ENCODE measurements at regions not wholly inside any gene's neighbourhood (a gene's known extent, or its start where the extent isn't known, plus 50 kb on each side); places are given as distances from the start of the nearest gene placed in this dataset.

DNA sequence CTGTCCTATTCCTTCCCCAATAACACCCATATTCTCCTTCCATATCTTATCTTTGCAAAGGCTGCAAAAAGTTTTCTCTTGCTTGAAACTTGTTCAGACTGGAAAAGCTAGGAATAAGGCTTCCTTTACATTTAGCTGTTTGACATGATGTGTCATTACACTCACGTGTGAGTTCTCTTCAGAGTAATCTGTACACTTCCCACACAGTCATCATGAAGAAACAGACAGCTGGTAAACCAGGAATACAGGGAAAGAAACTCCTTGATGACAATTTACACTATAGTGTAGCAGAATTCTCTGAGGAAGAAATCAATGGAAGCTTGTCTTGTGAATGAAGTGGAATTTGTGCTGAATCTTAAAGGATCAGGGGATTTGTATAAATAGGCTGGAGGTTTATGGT is 628.6 kb upstream of the CDH2 start:
- FAIRE-seq, result no peak
- no peaks in the 10 kb centered on the region for H3K9me3 ChIP-seq (ENCODE audit: control insufficient read depth in 2 of 3, insufficient read depth in 1 of 3, low read length in 3 of 3)
- intact Hi-C loops (cut with DNase I), result no loop called here
- H3K27ac ChIP-seq (ENCODE audit: low read depth in 2 of 2, low read length in 2 of 2), result no peak overlapping the region
- H3K36me3 ChIP-seq (ENCODE audit: control insufficient read depth in 2 of 3, insufficient read depth in 3 of 3, low read length in 3 of 3), result no peaks in the 10 kb centered on the region
- no peaks in the 10 kb centered on the region for H3K27me3 ChIP-seq (ENCODE audit: control insufficient read depth, insufficient read depth, low read length)
- no peaks in the 10 kb centered on the region for H3K4me1 ChIP-seq (ENCODE audit: control insufficient read depth in 2 of 3, insufficient read depth in 2 of 3, low read depth in 1 of 3, low read length in 3 of 3)
- H3K9ac ChIP-seq (ENCODE audit: low read length in 3 of 3), result no peak overlapping the region
- no peak for DNase-seq
- TF ChIP-seq, protein P1, sequence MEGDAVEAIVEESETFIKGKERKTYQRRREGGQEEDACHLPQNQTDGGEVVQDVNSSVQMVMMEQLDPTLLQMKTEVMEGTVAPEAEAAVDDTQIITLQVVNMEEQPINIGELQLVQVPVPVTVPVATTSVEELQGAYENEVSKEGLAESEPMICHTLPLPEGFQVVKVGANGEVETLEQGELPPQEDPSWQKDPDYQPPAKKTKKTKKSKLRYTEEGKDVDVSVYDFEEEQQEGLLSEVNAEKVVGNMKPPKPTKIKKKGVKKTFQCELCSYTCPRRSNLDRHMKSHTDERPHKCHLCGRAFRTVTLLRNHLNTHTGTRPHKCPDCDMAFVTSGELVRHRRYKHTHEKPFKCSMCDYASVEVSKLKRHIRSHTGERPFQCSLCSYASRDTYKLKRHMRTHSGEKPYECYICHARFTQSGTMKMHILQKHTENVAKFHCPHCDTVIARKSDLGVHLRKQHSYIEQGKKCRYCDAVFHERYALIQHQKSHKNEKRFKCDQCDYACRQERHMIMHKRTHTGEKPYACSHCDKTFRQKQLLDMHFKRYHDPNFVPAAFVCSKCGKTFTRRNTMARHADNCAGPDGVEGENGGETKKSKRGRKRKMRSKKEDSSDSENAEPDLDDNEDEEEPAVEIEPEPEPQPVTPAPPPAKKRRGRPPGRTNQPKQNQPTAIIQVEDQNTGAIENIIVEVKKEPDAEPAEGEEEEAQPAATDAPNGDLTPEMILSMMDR (IDR thresholded peaks at IDR 0.05; ENCODE audit: borderline replicate concordance, extremely low read depth, insufficient read depth), result no peak
- no peak overlapping the region for H3K4me3 ChIP-seq (ENCODE audit: low read length in 3 of 3)

DNA sequence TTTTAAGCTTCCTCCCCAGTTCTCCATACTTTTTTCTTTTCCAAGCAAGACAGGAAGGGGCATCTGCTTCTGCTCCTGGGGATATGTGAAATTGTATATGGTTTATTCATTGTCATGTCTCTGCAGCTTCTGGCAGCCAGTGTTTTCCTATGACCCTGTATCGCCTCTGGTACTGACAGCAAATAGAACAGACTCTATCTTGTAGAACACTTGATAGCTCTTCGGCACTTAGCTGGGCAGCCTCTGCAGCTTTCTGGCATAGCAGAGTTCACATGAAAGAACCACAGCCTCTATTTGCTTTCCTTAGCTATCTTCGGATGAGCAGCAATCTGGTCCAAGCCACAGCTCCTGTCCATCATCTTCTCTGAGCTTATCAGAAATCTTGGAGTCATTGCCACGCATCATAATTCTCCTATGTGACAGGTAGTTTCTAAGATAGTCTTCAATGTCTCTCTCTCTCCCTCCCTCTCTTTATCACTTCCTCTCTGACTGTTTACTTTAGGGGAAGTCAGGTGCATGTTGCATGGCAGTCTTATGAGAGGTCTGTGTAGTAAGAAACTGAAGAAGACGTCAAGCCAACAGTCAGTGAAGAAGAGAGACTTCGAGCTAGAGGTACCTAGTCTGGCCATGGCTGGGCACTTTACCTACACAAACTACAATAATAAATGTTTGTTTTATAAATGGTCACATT is 627.7 kb upstream of the CDH2 start:
- TF ChIP-seq, protein P1 (IDR thresholded peaks at IDR 0.05; ENCODE audit: borderline replicate concordance, extremely low read depth, insufficient read depth), result no peak
- Histone ChIP-seq H3K27me3 (ENCODE audit: control insufficient read depth, insufficient read depth, low read length) (no peaks in the 10 kb centered on the region), H3K9ac (ENCODE audit: low read length in 3 of 3) (no peak overlapping the region), H3K4me1 (ENCODE audit: control insufficient read depth in 2 of 3, insufficient read depth in 2 of 3, low read depth in 1 of 3, low read length in 3 of 3) (no peaks in the 10 kb centered on the region), H3K4me3 (ENCODE audit: low read length in 3 of 3) (no peak overlapping the region), H3K36me3 (ENCODE audit: control insufficient read depth in 2 of 3, insufficient read depth in 3 of 3, low read length in 3 of 3) (no peaks in the 10 kb centered on the region), H3K9me3 (ENCODE audit: control insufficient read depth in 2 of 3, insufficient read depth in 1 of 3, low read length in 3 of 3) (no peaks in the 10 kb centered on the region), H3K27ac (ENCODE audit: low read depth in 2 of 2, low read length in 2 of 2) (no peak overlapping the region)
- FAIRE-seq, result no peak
- intact Hi-C loops (cut with DNase I), result no loop called here
- DNase-seq, result no peak

DNA sequence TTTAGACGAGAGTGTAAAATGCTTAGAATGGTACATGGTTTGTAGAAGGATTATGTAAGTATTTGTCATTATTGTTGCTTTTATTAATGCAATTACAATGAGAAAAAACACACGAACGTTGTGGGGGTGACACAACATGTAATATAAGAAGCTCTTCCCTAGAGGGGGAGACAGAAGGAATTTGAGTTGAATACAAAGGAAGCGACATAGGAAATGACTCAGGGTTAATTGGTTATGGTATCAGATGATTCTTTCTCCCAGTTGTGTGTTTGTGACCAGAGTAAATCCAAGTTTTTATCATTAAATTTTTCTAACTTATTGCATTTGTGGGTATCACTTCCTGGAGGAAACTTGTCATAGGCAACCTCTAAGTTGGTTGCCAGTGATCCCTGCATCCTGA is 625.6 kb upstream of the CDH2 start:
- Histone ChIP-seq H3K27ac (ENCODE audit: low read depth in 2 of 2, low read length in 2 of 2) (no peak overlapping the region), H3K4me1 (ENCODE audit: control insufficient read depth in 2 of 3, insufficient read depth in 2 of 3, low read depth in 1 of 3, low read length in 3 of 3) (no peaks in the 10 kb centered on the region), H3K27me3 (ENCODE audit: control insufficient read depth, insufficient read depth, low read length) (no peaks in the 10 kb centered on the region), H3K9ac (ENCODE audit: low read length in 3 of 3) (no peak overlapping the region), H3K36me3 (ENCODE audit: control insufficient read depth in 2 of 3, insufficient read depth in 3 of 3, low read length in 3 of 3) (no peaks in the 10 kb centered on the region), H3K4me3 (ENCODE audit: low read length in 3 of 3) (no peak overlapping the region), H3K9me3 (ENCODE audit: control insufficient read depth in 2 of 3, insufficient read depth in 1 of 3, low read length in 3 of 3) (no peaks in the 10 kb centered on the region)
- DNase-seq (no peak), FAIRE-seq (no peak)
- intact Hi-C loops (cut with DNase I), result no loop called here
- TF ChIP-seq, protein P1 (IDR thresholded peaks at IDR 0.05; ENCODE audit: borderline replicate concordance, extremely low read depth, insufficient read depth), result no peak

DNA sequence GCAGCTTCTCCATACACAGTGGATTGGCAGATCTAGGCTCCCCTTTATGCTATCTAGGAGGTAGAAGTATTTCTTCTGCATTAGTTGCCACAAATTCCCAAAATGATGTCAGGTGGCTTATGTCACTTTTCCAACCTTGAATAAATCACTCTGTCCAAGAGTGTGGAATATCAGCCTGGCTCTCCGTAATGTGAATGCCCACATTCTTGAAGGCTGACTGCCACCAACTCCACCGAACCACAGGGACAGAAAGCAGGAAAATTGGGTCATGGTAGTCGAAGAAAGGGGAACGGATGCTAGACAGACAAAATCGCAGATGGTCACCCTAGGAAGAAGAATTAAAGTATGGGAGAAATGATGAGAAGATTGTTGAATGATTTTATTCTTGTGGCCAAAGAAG is 624.9 kb upstream of the CDH2 start:
- Histone ChIP-seq H3K9me3 (ENCODE audit: control insufficient read depth in 2 of 3, insufficient read depth in 1 of 3, low read length in 3 of 3) (no peaks in the 10 kb centered on the region), H3K27me3 (ENCODE audit: control insufficient read depth, insufficient read depth, low read length) (no peaks in the 10 kb centered on the region), H3K4me1 (ENCODE audit: control insufficient read depth in 2 of 3, insufficient read depth in 2 of 3, low read depth in 1 of 3, low read length in 3 of 3) (no peaks in the 10 kb centered on the region), H3K27ac (ENCODE audit: low read depth in 2 of 2, low read length in 2 of 2) (no peak overlapping the region), H3K4me3 (ENCODE audit: low read length in 3 of 3) (no peak overlapping the region), H3K36me3 (ENCODE audit: control insufficient read depth in 2 of 3, insufficient read depth in 3 of 3, low read length in 3 of 3) (no peaks in the 10 kb centered on the region), H3K9ac (ENCODE audit: low read length in 3 of 3) (no peak overlapping the region)
- FAIRE-seq (no peak), DNase-seq (no peak)
- intact Hi-C loops (cut with DNase I), result no loop called here
- TF ChIP-seq, protein P1 (IDR thresholded peaks at IDR 0.05; ENCODE audit: borderline replicate concordance, extremely low read depth, insufficient read depth), result no peak
